ENCODE measurements at regions not wholly inside any gene's neighbourhood (a gene's known extent, or its start where the extent isn't known, plus 50 kb on each side); places are given as distances from the start of the nearest gene placed in this dataset.

DNA sequence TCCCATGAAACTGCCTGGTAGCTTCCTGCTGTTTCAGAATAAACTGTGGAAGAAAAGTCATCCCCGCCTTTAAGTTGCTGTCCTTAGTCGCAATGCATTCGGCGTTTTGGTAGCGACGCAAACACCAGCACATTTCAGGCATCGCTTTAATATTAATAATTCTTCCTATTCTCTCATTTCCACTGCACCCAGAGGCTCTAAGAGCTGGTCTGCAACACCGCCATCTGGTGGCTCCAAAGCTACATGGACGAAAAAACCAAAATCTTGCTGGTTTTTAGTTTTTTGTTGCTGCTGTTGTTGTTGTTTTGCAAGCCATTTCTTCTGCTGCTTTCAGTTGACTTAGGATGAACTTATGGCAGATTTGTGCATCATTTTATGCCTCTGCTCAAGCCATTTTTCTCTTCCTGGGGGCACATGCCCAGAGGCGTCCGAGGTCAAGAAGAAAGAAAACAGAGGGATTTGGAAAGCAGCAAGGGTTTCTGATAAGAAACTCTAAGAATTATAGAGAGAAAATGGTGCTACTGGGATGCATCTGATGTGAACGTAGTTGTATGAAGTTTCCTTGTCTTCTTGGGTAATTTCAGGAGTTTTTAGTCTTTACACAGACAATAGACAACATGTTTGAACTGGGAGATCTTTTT lies 345.4 kb upstream of the KIRREL3 start:
- TF ChIP-seq, protein P1, sequence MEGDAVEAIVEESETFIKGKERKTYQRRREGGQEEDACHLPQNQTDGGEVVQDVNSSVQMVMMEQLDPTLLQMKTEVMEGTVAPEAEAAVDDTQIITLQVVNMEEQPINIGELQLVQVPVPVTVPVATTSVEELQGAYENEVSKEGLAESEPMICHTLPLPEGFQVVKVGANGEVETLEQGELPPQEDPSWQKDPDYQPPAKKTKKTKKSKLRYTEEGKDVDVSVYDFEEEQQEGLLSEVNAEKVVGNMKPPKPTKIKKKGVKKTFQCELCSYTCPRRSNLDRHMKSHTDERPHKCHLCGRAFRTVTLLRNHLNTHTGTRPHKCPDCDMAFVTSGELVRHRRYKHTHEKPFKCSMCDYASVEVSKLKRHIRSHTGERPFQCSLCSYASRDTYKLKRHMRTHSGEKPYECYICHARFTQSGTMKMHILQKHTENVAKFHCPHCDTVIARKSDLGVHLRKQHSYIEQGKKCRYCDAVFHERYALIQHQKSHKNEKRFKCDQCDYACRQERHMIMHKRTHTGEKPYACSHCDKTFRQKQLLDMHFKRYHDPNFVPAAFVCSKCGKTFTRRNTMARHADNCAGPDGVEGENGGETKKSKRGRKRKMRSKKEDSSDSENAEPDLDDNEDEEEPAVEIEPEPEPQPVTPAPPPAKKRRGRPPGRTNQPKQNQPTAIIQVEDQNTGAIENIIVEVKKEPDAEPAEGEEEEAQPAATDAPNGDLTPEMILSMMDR (IDR thresholded peaks at IDR 0.05; ENCODE audit: low read depth, low read length, poor library complexity, severe bottlenecking) = peak; percentile 63
- TF ChIP-seq EZH2phosphoT487 (IDR thresholded peaks at IDR 0.05; ENCODE audit: borderline replicate concordance, low read length) = no peak

All from DOHH2 (cell line).